GM23248 (cell line): ENCODE measurements at regions not wholly inside any gene's neighbourhood (a gene's known extent, or its start where the extent isn't known, plus 50 kb on each side); places are given as distances from the start of the nearest gene placed in this dataset.

Experiments used
- EZH2 ChIP-seq: fragments of 200-600 bp; sonication (generic); IDR thresholded peaks from 2 replicates; pipeline ENCODE4 v1.6.1; 2018; ENCODE audit warnings: antibody characterized with exemption, mild to moderate bottlenecking; ENCODE audit not compliant: insufficient read depth, poor library complexity, severe bottlenecking
- EZH2phosphoT487 ChIP-seq: fragments of 200-600 bp; sonication (generic); IDR thresholded peaks from 2 replicates; pipeline ENCODE4 v1.6.1; 2018; ENCODE audit warnings: antibody characterized with exemption, moderate library complexity, mild to moderate bottlenecking, low read depth; ENCODE audit not compliant: insufficient read depth

- TF ChIP-seq EZH2 (no peak), EZH2phosphoT487 (no peak)
Observed at GRCh38 chr16:65767125-65767524, 599.4 kb upstream of the CDH5 start.
